SK-N-MC (cell line): ENCODE measurements at regions not wholly inside any gene's neighbourhood (a gene's known extent, or its start where the extent isn't known, plus 50 kb on each side); places are given as distances from the start of the nearest gene placed in this dataset.

Experiments
- EZH2 ChIP-seq: fragments of 200-600 bp; sonication (generic); IDR thresholded peaks from one replicate; pipeline ENCODE4 v1.6.1; 2017; ENCODE audit warnings: antibody characterized with exemption
- FOXP2 ChIP-seq: optimal IDR thresholded peaks from 2 replicates; pipeline ENCODE3; 2011; ENCODE audit warnings: mild to moderate bottlenecking, moderate library complexity; ENCODE audit not compliant: insufficient read depth; ENCODE audit errors: extremely low read length, control extremely low read depth
- POLR2AphosphoS5 ChIP-seq: IDR thresholded peaks from 2 replicates; pipeline ENCODE4 v1.6.1; 2012; ENCODE audit warnings: mild to moderate bottlenecking, low read depth, low read length, borderline replicate concordance

GRCh38 chr12:111267144-111267543 lies 101.8 kb downstream of the PHETA1 start:
- TF ChIP-seq POLR2AphosphoS5, result no peak
- no peak for TF ChIP-seq EZH2
- TF ChIP-seq FOXP2, result no peak
